ENCODE measurements at regions not wholly inside any gene's neighbourhood (a gene's known extent, or its start where the extent isn't known, plus 50 kb on each side); places are given as distances from the start of the nearest gene placed in this dataset.

- no peak for DNase-seq (ENCODE audit: low read depth in 2 of 2)
Observed at GRCh38 chr2:120785228-120785966, 49.7 kb downstream of the GLI2 start.

GRCh38 chr2:120786038-120786960 lies 50.6 kb downstream of the GLI2 start:
- DNase-seq (ENCODE audit: low read depth in 2 of 2): no peak

- no peak for DNase-seq (ENCODE audit: low read depth in 2 of 2)
Observed at GRCh38 chr2:120787111-120787821, 51.6 kb downstream of the GLI2 start.

GRCh38 chr2:120787822-120788700 lies 52.4 kb downstream of the GLI2 start:
- no peak for DNase-seq (ENCODE audit: low read depth in 2 of 2)

GRCh38 chr2:120791243-120791961 lies 55.7 kb downstream of the GLI2 start:
- DNase-seq (ENCODE audit: low read depth in 2 of 2): no peak

GRCh38 chr2:120791962-120792297 lies 56.3 kb downstream of the GLI2 start:
- no peak for DNase-seq (ENCODE audit: low read depth in 2 of 2)

GRCh38 chr2:120793682-120794403 lies 58.2 kb downstream of the GLI2 start:
- DNase-seq (ENCODE audit: low read depth in 2 of 2): no peak

GRCh38 chr2:120794716-120795115 lies 59.0 kb downstream of the GLI2 start:
- no peak for DNase-seq (ENCODE audit: low read depth in 2 of 2)

- DNase-seq (ENCODE audit: low read depth in 2 of 2): no peak
Observed at GRCh38 chr2:120796094-120796493, 60.4 kb downstream of the GLI2 start.

- DNase-seq (ENCODE audit: low read depth in 2 of 2): no peak
Observed at GRCh38 chr2:120797421-120798221, 62.0 kb downstream of the GLI2 start.

GRCh38 chr2:120798567-120799247 lies 63.0 kb downstream of the GLI2 start:
- no peak for DNase-seq (ENCODE audit: low read depth in 2 of 2)

- no peak for DNase-seq (ENCODE audit: low read depth in 2 of 2)
Observed at GRCh38 chr2:120802158-120802557, 66.5 kb downstream of the GLI2 start.

- DNase-seq (ENCODE audit: low read depth in 2 of 2): peak in 1 of 2 donors; percentile 11
Observed at GRCh38 chr2:120802867-120803484, 67.3 kb downstream of the GLI2 start.

GRCh38 chr2:120803764-120804335 lies 68.2 kb downstream of the GLI2 start:
- no peak for DNase-seq (ENCODE audit: low read depth in 2 of 2)

- DNase-seq (ENCODE audit: low read depth in 2 of 2): no peak
Observed at GRCh38 chr2:120804459-120804858, 68.8 kb downstream of the GLI2 start.

- no peak for DNase-seq (ENCODE audit: low read depth in 2 of 2)
Observed at GRCh38 chr2:120805011-120805410, 69.3 kb downstream of the GLI2 start.

- DNase-seq (ENCODE audit: low read depth in 2 of 2): peak in 1 of 2 donors; percentile 15
Observed at GRCh38 chr2:120805602-120806001, 69.9 kb downstream of the GLI2 start.

GRCh38 chr2:120807751-120808150 lies 72.1 kb downstream of the GLI2 start:
- no peak for DNase-seq (ENCODE audit: low read depth in 2 of 2)

Data from dermis microvascular lymphatic vessel endothelial cell (primary cell).